HT-29 (cell line): ENCODE measurements at regions not wholly inside any gene's neighbourhood (a gene's known extent, or its start where the extent isn't known, plus 50 kb on each side); places are given as distances from the start of the nearest gene placed in this dataset.
"Not testable (repeated sequence)": the region's sequence is repeated elsewhere in the genome, so short reads cannot be mapped to it uniquely, and the experiment has no call there.

Source experiments
- DNase-seq: peaks from one replicate; pipeline ENCODE4 v3.0.0-alpha.2; 2015; ENCODE audit warnings: low spot score

DNA sequence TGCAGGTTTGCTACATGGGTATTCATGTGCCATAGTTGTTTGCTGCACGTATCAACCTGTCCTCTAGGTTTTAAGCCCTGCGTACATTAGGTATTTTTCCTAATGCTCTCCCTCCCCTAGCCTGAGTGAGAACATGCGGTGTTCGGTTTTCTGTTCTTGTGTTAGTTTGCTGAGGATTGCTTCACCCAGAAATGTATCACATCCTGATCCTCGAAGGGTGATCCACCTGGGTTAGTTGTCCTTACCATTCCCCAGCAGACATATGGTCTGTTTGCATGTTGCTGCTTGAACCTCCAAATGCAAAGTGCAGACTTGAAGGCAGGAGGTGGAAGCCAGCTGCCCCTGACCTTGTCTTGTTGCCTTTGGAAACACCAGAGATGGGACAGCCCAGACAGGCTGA, 161.5 kb upstream of the WDR1 start:
- DNase-seq = no peak

DNA sequence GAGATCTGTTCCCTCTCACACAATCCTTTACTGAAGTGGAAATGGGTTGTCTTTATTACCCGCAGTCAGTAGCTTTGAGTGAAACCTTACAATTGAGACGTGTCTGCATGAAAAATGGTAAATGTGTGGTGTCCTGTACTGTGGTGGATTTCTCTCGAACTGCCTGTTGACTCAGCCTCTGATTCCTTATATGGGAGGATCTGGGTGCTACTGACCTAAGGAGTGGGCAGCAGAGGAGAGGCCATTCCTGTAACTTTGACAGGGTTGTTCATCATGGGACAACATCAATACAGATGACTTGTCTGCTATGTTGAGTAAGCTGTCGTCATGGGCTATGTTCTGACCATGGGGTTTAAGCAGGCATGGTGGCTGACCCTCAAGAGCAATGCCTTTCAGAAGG, 159.6 kb upstream of the WDR1 start:
- no peak for DNase-seq

GRCh38 chr4:10275696-10276095, 159.1 kb upstream of the WDR1 start:
- DNase-seq = no peak

- DNase-seq = no peak
Measured at GRCh38 chr4:10273030-10273429, 156.4 kb upstream of the WDR1 start.

DNA sequence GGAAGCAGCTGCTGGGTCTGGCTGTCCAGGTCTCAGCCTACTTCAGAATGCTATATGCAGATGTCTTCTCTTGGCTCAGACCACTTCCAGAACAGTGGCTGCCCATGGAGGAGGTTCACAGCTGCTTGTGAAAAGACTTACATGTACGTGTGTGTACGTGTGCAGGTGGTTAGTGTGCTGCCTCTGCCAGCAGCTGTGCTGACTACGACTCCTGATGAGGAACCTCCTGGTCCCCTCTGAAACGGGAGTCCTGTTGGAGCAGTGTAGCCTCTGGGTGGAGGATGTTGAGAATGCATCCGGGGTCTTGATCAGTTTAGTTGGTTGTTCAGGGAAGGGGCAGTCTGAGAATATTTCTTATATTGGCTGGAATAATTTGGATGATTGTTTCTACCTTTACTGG, 155.9 kb upstream of the WDR1 start:
- no peak for DNase-seq

DNA sequence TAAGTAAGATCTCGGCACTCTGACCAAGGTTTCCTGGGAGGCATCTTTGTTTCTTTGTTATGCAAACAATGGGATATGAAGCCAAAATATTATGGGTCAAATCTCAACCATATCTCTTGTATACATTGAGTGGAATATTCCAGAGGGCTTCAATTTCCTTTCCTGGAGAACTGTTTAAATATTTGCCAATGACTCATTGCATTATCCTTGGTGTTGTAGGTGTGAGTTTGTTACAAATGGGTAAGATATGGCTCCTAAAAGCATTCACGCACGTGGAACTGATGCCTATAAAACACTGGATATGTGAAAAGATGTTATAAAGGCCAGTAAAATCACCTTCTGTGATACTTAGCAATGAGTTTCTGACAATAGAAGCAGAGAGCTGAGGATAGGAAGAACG, 150.5 kb upstream of the WDR1 start:
- no peak for DNase-seq

- no peak for DNase-seq
Measured at GRCh38 chr4:10260777-10261176, 144.2 kb upstream of the WDR1 start.

GRCh38 chr4:10259976-10260375, 143.4 kb upstream of the WDR1 start:
- no peak for DNase-seq

DNA sequence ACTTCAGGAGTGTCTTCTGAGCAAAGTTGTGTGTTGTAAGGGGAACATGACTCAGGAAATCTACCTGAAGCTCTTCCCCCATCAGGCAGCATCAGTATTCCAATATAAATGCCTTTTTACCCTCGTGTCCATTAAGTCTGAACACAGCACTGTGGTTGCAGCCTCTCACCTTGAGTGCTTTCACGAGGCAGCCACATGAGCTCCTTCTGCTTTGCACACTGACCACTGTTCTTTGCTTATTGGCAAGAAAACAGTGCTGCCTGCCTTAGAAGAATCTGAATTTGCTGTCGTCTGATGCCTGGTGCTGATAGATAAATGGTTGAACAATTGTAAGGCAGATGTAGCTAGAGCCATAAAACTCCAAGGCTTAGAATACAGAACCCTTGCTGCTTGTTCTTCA, 139.6 kb upstream of the WDR1 start:
- no peak for DNase-seq

DNA sequence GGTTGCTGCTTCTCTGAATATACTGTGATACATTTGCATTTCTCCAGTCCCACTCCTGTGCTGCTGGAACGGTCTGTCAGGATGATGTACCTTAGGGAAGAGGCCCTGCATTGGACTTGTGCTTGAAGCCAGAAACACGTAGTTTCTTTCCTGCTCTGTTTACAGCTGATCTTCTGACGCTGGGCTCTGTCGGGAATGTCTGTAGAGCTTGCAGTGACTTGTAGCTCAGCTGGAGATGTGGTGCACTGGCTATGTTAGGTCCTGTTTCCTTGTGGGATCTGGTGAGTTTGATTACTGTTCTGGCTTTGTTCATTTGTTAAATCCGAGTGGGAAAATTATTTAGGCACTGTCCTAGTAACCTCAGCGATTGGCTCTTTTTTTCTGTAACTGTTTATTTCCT, 137.2 kb upstream of the WDR1 start:
- no peak for DNase-seq

GRCh38 chr4:10245751-10246150, 129.2 kb upstream of the WDR1 start:
- DNase-seq = no peak

DNA sequence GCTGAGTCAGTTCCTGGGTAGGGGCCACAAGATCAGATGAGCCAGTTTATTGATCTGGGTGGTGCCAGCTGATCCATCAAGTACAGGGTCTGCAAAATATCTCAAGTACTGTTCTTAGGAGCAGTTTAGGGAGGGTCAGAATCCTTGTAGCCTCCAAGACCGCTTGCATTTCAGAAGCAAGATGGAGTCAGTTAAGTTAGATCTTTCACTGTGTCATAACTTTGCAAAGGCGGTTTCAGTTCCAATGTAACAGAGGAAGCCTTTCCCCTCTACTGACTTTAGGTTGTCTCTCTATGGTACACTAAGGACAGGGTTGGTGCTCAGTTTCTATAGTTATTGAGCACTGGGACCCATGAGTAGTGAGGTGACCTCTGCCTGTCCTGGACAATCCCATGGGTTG, 127.3 kb upstream of the WDR1 start:
- DNase-seq = no peak

GRCh38 chr4:10240691-10241090, 124.1 kb upstream of the WDR1 start:
- DNase-seq = no peak

- no peak for DNase-seq
Measured at GRCh38 chr4:10239982-10240654, 123.5 kb upstream of the WDR1 start.

GRCh38 chr4:10237131-10237530, 120.5 kb upstream of the WDR1 start:
- DNase-seq = no peak

- no peak for DNase-seq
Measured at GRCh38 chr4:10232114-10232513, 115.5 kb upstream of the WDR1 start.

- no peak for DNase-seq
Measured at GRCh38 chr4:10226756-10227155, 110.2 kb upstream of the WDR1 start.

- no peak for DNase-seq
Measured at GRCh38 chr4:10225096-10225495, 108.5 kb upstream of the WDR1 start.

DNA sequence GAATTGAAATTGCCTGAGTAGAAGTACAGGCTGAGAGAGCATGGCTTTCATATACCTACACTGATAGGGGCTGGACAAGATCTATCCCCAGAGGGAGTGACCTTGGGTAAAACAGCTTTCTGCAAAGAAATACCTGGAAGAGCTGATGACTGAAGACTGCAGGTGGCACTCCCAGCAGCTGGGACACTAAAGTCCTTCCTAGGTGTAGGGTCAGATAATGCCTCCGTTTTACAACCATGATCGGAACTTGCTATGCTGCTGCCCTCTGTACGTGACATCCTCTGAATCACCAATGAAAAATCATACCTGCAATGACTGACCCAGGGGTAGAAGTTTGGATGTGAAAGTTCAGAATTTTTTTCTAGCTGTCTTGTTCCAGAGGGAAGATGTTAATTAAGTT, 107.2 kb upstream of the WDR1 start:
- no peak for DNase-seq

- DNase-seq = not testable (repeated sequence)
Measured at GRCh38 chr4:10213481-10213880, 96.9 kb upstream of the WDR1 start.

GRCh38 chr4:10212901-10213300, 96.3 kb upstream of the WDR1 start:
- DNase-seq = no peak

- DNase-seq = no peak
Measured at GRCh38 chr4:10212400-10212799, 95.8 kb upstream of the WDR1 start.

DNA sequence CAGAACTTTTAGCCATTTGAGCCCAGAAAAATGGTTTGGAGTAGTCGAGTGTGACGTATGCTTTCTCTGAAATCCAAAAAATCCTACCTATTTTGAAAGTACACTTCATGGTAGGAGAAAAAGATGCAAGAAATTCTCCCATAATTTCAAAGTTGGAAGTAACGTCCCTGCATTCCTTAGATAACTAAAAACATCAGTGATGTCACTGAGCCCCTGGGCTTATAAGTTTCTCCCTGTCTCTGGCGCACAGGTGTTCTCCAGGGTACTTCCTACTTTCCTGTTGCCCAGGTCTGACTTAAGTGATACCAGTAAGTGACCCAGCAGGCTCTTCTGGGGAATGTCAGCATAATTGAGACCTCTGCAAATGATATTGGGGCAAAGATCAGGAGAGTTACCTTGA, 90.5 kb upstream of the WDR1 start:
- no peak for DNase-seq

GRCh38 chr4:10205223-10205622, 88.6 kb upstream of the WDR1 start:
- DNase-seq = no peak
